ENCODE measurements at regions not wholly inside any gene's neighbourhood (a gene's known extent, or its start where the extent isn't known, plus 50 kb on each side); places are given as distances from the start of the nearest gene placed in this dataset.

DNA sequence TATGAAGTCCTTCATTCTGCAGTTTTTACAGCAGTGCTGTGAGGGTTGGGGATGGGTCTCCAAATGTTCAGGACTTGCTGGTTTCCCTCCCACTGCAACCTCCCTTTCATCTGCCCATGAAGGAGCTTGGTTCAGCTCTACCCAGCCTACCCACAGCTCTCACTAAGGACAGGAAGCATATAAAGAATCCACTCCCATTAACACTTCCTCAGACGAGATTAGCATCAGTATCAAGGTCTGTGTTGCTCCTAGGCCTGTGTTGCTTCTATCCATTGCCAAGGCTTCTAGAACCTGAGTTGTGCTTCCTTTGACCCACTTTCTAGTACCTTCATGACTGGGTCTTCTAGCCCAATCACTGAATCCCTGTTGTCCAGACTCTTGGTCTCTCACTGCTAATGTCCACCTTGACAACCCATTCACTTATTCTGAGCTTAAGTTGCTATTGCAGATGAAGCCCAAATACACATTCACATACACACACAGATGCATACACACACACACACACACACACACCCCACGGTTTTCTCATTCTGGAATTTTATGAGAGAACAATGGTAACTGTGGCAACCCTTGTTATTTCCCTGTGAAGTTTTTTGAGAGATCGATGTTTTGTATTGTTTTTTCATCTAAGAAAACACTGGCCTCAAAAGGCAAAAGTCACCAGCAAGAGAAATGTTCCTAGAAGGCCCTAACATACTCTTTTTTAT, 248.1 kb downstream of the MTERF1 start:
- no peak for DNase-seq

DNA sequence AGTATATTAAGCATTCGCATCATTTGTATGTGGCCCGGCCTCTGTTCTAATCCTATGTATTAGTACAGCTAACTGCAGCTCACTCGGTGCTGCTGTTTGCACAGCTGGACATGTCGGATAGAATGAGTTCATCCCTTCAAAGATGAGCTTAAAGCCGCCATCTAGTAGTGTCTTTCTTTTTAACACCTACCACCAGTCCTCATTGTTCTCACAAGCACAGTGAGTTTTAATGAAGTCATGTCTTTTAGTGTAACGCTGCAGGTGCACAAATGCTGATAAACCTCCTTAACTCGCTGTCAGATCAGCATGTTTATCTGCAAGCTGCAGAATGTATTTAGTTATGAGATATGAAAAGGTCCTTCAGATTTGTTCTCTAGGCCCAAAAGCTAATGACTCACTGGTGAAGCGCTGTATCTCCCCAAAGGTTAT, 247.5 kb downstream of the MTERF1 start:
- no peak for DNase-seq

DNA sequence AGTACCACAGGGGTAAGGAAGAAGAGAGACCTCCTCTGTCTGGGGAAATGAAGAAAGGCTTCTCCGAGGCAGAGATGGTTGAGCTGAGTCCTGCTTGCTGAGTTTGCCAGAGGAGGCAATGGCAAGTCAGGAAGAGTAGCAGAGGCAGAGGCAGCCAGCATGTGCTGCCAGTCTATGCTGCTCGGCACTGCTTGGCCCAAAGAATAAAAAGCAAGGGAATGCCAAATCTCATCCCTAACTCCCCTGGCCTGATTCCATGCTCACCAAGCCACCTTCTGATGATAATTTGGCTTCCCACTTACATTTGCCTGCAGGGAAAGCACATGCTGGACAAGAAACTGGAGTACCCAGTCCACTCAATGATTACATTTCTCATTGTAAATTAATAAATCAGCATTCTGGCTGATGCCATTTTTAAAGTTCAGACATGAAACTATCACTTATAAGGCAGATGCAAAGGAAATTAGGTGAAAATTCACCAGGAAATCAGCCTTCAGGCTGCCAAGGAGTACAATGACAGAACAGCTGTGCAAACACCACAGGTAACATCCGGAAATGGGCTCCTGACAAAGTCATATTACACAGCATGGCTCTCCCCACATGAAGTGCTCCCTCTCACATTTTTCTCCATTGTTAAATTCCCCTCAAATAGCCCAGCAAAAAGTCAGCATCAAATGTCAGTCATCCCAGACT, 245.9 kb downstream of the MTERF1 start:
- no peak for DNase-seq

DNA sequence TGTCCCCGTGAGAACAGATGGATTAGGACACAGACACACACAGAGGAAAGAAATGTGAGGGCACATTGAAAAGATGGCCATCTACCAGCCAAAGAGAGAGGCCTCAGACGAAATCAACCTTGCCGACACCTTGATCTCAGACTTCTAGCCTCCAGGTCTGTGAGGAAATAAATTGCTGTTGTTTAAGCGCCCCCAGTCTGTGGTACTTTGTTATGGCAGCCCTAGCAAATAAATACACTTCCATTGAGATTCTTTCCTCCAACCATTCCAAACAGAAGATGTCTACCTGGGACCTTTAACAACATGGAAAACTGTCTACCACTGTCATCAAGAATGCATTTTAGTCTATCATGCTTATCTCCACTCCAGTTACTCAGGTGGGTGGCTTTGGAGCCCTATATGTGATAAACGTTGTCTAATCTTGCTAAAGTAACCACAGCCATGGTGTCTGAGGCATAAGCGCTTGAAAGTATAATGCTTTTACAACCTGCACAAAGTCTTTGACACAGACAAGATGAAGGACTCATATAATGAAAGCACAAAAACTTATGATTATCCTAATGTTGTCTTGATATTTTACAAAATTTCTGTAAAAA, 244.3 kb downstream of the MTERF1 start:
- no peak for DNase-seq

DNA sequence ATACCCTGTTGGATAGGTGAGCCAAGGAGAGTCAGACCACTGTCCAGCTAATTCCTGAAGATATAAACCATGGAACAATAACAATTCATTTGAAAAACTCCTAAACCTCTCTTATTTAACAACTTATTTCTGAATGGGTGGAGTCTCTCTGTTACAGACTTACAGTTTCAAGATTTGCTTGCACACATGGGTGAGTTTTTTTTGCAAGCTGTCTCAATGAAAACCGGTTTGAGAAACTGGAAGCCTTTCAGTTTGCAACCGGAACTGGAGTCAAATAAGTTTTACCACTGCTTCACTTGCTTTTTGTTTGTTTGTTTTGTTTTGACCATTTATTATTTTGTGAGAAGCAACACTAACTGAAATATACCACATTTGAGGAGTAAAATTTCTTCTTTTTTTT, 243.8 kb downstream of the MTERF1 start:
- no peak for DNase-seq

DNA sequence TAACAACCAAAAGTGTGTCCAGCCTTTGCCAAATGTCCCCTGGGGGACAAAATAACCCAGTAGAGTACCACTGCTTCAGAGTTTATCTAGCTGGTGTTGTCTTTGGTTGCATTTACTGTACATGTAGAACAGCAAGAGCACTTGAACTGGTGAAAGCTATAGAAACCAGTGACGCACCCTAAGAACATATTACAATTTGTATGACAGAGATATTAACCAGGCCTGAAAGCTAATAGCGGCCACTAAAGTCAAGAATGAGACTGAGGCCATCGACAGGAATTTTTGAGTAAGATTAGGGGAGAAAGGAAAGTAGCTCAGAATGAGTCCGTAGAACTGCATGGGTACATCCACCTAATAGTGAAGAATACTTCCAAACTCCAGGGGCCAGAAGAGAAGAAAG, 236.2 kb downstream of the MTERF1 start:
- no peak for DNase-seq

DNA sequence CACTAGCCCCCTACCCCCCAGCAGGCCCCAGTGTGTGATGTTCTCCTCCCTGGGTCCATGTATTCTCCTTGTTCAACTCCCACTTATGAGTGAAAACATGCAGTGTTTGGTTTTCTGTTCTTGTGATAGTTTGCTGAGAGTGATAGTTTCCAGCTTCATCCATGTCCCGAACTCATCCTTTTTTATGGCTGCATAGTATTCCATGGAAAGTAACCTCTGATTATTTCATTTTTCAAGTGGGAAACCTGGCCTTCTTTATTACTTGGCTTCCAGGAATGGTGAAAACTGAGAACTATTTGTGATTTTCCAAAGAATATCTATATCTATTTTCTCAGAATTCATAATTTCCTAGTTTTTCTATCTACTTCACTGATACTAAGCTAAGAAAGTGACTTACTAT, 235.0 kb downstream of the MTERF1 start:
- no peak for DNase-seq

DNA sequence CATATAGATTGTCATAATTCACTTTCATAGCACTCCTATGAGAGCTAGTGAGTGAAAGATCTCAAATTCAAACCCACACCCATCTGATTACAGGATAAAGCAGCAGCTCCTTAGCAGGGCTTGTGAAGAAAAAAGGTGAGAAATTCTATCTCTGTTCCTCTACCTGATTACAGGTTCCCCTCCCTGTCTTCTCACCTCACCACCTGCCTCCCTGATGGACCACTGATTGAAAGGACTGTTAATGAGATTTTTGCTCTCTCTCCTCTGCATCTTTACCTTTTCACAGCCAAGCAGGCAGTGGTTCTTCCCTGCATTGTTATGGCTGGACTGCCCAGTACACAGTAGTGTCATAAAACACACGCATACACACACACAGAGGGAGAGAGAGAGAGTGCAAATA, 228.5 kb downstream of the MTERF1 start:
- DNase-seq = no peak

DNA sequence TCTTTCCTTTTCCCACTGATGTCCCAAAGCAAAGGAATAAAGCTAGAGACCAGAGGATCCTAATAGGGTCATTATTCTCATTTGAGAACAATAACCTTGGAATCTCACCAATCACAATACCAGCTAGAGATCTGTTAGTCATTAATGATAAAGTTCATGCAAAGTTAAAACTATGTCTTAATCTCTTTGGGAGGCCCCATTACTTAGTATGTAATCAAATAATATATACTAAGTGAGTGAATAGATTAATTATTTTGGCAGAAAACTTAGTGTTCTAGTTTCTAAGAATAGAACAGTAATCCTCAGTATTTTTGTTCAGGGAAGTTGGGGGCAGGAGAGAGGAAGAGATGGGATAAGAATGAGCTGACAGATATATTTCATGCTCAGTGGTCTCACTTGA, 227.2 kb downstream of the MTERF1 start:
- no peak for DNase-seq

DNA sequence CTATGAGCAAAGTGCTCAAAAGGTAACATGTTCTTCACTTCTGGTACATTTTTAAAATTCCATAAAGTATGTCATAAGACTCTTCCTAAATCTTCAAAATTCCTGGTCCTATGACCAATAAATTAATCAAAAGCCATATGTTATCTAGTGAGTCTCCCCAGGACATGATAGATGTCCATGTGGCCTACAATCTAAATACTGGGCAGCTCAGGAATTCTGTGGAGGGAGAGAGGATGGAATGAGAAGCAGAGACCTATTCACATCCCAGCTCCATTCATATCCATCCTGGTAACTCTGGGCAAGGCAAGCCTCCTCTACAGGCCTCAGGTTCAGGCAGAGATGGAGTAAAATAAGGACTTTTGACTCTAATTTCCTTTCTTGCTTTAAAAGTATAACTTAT, 224.8 kb downstream of the MTERF1 start:
- no peak for DNase-seq

DNA sequence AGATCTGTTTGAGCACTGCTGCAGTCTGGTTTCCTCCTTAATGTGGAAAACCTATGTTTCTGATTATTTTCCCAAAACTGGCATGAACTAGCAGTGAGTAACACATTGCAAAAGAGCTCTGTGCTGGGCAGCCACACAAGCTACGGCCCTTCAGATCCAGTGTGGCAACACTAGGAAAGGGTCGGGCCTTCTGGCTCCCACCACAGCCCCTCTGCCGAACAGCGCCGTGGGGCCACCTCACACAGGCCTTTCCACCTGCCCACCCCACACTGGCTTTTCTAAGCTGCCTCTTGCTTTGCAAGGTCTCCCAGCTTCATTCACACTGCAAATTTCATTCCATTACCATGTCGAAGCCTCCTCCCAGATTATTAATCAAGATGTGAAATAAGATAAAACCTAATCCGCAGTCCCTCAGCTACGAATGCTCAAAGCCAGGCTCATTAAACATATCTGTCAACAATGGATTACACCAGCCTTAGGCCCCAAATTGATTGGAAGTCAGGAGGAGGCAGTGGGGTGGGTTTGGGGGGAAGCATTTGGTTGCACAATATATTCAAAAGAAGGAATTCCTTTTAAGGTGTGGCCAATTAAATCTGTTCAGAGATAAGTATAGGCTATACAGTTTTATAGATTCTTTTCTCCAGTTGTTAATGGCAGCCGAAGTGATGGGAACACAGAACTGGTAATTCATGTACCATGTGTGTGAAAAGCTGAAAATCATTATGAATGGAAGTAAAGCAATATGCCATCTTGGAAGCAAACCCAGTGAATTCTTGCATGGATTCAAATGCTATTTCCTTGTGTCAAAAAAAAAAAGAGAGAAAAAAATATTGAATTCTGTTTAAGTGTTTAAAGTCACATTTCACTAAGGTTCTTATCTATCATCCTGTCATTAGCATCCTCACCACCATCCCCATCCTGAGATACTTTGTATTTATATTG, 223.7 kb downstream of the MTERF1 start:
- DNase-seq = no peak

DNA sequence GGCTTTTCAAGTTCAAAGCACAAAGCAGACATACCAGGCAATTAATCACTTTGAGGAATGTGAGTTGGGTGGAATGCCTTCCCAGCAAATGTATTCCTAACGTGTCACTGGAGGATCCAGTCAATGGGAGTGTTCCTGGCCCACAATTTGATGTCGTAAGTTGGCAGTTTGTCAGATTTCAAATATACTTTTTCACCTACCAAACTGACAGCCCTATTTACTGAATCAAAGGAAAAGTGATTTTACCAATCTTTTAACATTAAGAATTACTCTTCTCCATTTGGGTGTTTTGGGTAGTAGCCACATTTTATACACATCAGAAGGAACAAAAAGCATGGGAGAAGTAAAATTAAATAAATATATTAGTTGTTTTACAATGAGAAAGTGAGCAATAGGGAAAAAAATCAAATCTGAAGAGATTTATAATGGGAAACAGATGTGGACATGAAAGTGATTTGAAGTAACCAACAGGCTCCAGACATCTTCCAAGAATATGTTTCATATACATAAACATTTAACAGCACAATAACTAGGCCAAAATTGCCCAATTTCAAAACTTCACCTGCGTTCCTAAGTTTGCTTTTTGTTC, 222.9 kb downstream of the MTERF1 start:
- DNase-seq = peak; percentile 14

DNA sequence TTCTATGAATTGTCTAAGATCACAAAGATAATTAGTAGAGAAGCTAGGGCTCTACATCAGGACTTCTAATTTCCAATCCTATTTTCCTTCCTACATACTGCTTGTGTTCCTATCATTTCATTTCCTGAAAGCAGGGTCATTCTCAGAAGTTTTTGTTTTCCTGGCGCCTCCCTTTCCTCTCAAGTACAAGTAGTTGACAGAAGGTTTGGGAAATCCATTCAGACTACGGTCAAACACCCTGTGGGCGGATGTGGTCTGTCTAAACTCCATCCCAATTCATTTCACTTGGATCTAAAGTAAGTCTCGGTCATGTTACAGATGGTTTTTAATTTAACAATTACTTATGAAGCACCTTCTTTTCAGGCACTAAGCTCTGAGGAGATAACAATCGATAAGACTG, 221.4 kb downstream of the MTERF1 start:
- DNase-seq = no peak

DNA sequence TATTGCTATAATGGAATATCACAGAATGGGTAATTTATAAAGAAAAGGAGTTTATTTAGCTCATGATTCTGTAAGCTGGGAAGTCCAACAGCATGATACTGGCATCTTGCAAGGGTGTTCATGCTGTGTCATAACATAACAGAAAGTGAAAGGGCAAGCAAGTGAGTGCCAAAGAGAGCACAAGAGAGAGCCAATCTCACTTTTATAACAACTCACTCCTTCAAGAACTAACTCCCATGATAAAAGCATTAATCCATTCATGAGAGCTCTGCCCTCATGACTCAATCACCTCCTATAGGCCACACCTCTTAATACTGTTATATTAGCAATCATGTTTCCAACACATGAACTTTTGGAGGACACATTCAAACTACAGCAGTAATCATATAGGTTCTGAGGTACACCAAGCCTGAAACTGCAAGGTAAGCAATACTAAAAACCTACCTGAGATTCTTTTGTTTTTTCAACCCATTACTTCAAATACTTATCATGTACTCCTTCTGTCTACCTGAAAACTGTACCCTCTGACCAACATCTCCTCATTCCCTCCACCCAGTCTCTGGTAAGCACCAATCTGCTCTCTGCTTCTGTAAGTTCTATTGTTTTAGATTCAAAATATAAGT, 219.7 kb downstream of the MTERF1 start:
- DNase-seq = no peak

DNA sequence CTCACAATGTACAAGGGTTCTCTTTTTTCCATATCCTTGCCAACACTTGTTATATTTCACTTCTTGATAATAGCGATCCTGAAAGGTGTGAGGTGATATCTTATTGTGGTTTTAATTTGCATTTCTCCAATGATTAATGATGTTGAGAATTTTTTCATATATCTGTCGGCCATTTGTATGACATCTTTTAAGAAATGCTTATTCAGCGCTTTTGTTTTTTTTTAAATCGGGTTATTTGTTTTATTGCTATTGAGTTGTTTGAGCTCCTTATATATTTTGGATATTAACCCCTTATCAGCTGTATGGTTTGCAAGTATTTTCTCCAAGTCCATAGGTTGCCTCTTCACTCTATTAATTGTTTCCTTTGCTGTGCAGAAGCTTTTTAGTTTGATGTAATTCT, 218.8 kb downstream of the MTERF1 start:
- DNase-seq = no peak

DNA sequence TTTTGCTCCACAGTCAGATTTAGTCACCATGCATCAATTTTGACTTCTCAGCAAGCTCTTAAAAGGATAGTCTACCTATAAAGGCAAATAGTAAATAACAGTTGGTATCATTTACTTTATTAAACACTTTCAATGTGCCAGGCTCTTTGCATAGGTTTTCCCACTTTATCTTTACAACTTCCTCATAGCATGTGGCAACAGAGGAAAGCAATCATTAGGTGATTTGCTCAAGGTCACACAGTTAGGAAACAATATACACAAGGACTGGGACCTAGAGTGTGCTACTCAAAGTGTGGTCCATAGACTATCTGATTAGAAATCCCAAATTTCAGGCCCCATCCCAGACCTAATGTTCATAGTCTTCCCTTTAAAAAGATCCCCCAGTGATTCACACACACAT, 212.3 kb downstream of the MTERF1 start:
- DNase-seq = no peak

DNA sequence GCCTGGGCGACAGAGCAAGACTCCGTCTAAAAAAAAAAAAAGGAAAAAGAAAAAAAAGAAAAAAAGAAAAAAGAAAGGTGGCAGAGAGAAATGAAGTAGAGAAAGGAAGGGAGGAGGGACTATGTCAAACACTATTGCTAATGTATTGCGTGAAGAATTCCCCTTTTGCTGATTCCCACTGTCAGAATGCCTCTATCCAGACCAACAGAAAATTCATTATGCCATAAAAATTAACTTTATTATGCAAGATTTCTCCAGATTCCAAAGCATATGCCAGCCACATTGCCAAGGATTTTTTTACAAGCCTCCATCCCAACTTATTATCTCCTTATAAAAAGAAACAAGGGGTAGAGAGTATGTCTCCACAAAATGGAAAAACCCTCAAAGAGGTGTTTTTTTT, 209.3 kb downstream of the MTERF1 start:
- no peak for DNase-seq

DNA sequence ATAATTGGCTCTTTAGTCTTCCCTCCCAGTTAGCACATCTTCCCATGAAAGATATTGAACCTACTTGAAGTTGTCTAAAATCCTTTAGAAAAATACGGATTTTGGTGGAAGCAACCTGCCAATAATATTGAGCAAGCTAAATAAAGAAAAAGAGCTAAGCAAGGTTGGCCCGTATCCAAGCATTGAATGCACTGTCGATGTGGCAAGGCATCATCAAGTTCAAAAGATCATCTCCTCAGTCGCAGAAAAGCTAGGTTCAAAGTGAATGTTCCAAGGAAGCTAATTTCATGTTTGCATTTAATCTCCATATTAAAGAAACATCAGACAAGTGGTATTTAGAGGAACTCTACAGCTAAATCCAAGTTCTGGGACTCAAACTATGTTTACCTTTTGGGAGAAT, 206.0 kb downstream of the MTERF1 start:
- no peak for DNase-seq

DNA sequence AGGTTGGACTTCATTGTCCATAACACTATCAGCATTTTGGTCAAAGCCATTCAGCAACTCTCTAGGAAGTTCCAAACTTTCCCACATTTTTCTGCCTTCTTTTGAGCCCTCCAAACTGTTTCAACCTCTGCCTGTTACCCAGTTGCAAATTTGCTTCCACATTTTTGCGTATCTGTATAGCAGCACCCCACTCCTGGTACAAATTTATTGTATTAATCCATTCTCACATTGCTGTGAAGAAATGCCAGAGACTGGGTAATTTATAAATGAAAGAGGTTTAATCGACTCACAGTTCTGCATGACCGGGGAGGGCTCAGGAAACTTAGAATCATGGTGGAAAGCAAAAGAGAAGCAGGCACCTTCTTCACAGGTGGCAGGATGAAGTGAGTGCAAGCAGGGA, 198.8 kb downstream of the MTERF1 start:
- DNase-seq = no peak

DNA sequence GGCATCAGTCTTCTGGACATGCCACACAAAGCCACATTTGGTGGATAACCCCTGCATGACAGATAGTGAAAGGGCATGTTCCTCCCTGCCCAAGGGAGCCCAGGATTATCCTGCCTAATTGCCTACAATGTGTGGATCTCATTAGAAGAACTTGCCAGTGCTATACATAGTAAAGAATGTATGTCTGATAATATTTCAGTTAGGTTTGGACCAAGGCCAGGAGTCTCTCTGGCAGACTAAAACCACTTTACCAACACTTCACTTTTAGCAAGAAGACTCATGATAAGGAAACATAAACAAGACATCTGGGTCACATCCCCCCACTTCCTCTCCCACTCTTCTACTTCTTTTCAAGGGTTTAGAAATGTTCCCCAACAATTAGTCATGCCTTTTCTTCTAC, 196.7 kb downstream of the MTERF1 start:
- DNase-seq = no peak

DNA sequence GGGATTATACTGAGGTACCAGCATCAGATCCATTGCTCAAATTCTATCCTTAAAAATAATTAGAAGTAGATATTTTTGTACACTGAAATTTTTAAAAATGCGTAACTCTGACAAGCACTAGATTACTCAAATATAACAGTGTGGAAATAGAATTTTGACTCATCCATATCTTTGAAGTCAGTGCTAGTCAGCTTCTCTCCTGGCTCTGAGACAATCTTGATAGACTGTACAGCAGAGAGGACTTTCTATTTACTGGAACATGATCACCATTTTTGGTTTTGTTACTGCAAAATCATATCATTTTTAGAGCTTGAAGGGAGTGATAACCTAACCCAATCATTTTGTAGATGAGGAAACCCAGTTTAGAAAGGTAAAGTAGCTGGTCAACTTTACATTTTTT, 195.0 kb downstream of the MTERF1 start:
- DNase-seq = no peak
